ENCODE measurements at regions not wholly inside any gene's neighbourhood (a gene's known extent, or its start where the extent isn't known, plus 50 kb on each side); places are given as distances from the start of the nearest gene placed in this dataset.
"Not testable (repeated sequence)": the region's sequence is repeated elsewhere in the genome, so short reads cannot be mapped to it uniquely, and the experiment has no call there.

DNA sequence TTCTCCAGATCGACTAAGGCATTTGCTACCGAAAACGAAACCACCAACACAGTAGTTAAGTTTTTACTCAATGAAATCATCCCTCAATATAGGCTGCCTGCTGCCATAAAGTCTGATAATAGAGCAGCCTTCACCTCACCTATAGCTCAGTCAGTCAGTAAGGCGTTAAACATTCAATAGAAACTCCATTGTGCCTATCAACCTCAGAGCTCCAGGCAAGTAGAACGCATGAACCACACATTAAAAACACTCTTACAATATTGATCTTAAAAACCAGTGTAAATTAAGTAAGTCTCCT is 160.6 kb downstream of the DEFB131A start:
- peak; percentile 34 for DNase-seq

DNA sequence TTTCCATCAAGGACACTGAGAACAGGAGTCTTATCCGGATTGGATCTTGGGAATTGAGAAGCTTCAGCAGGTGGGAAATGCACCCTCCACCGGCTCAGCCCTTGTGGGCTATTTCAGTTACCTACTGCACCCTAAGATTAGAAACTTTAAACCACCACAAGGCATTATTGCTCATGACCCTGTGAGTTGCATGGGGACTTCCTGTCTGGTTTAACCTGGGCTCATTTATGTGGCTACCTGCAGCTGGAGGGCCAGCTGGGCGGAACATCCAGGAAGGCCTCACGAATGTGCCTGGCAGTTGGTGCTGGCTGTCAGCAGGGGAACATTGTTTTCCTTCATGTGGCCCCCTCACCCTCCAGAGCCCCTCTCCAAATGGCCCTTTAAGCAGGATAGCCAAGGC is 164.1 kb downstream of the DEFB131A start:
- no peak for DNase-seq

- DNase-seq = not testable (repeated sequence)
These were observed 166.1 kb downstream of the DEFB131A start for GRCh38 chr4:9610321-9610720.

DNA sequence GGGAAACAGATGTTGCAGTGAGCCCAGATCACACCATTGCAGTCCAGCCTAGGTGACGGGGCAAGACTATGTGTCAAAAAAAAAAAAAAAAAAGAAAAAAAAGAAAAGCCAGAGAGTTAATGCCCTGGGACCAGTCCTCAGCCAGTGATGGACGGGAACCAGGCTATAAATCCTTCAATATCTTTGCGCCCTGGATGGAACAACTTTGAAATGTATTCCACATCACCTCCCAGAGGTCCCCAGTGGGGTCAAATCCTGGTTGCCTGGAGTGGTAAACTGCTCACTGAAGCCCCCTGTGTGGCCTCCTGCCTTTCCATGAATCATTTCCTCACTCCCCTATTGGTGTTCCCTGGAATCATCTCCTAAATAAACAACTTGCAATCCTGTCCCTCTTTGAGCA is 166.9 kb downstream of the DEFB131A start:
- no peak for DNase-seq

- DNase-seq = not testable (repeated sequence)
These were observed 145.0 kb upstream of the DRD5 start for GRCh38 chr4:9636411-9636810.

- DNase-seq = peak; percentile 0
These were observed 121.8 kb upstream of the DRD5 start for GRCh38 chr4:9659678-9660077.

- not testable (repeated sequence) for DNase-seq
These were observed 120.5 kb upstream of the DRD5 start for GRCh38 chr4:9660955-9661354.

DNA sequence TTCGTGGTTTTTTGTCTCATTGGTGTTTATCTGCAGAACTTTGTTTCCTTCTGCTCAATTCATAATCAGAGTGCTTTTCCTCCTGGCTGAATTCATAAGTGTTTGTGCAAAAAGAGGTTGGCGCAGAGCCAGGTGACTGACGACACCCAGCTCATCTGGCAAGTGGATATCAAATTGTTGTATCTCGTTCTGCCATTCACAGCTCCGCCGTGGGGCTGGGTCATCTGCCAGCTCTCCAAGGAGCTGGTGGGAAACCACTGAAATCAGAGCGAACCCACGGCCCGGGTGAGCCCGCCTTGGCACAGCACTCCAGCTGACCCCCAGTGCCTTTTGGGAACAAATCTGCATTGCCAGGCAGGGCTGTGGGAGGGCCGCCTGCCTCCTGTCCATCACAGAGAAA is 110.7 kb upstream of the DRD5 start:
- not testable (repeated sequence) for DNase-seq

- DNase-seq = not testable (repeated sequence)
These were observed 104.1 kb upstream of the DRD5 start for GRCh38 chr4:9677357-9677756.

- no peak for DNase-seq
These were observed 101.5 kb upstream of the DRD5 start for GRCh38 chr4:9679704-9680478.

DNA sequence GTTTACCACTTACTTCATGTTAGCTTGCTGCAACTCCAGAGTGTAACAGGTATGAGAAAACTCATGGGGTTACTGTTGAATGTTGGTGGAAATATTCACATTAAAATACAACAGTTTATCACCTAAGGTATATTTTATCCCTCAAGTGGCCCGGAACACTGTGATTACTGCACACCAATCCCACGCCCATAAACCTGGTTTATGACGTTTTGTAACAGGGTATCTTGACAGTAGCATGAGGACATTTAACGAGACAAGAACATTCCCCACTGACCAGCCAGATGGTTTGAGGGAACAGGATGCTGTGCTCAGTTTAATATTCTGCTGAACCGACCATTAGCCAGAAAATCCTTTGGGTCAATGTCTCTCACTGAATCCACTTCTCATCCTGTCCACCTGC is 98.3 kb upstream of the DRD5 start:
- not testable (repeated sequence) for DNase-seq

DNA sequence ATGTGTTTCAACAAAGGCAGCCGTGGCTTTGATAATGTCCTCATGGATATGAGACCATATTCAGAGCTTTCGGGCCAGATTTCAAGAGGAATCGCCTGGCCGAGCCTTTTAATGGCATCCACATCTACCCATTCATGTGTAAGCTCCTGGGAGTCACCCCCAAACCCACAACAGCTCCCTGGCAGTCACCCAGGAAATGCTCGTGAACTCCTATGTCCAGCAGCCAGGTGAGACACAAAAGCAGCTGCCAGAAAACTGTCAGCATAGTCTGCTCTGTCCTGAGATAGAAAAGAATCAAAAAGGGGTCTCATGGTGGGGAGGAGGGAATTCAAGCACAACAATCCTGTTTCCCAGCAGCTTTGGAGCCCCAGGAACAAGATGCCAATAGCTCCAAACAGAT is 96.4 kb upstream of the DRD5 start:
- not testable (repeated sequence) for DNase-seq

DNA sequence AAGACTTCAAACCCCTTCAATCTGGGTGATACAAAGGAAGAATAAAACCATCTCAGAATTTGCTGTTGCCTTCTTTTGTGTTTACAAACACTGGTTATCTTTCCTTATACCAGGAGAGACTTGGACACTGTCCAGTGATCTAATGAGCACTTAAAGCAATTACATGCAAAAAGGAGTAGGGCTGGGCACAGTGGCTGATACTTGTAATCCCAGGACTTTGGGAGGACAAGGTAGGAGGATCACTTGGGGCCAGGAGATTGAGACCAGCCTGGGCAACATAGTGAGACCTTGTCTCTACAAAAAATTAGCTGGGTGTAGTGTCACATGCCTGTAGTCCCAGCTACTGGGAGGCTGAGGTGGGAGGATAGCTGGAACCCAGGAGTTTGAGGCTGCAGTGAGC is 95.7 kb upstream of the DRD5 start:
- no peak for DNase-seq

DNA sequence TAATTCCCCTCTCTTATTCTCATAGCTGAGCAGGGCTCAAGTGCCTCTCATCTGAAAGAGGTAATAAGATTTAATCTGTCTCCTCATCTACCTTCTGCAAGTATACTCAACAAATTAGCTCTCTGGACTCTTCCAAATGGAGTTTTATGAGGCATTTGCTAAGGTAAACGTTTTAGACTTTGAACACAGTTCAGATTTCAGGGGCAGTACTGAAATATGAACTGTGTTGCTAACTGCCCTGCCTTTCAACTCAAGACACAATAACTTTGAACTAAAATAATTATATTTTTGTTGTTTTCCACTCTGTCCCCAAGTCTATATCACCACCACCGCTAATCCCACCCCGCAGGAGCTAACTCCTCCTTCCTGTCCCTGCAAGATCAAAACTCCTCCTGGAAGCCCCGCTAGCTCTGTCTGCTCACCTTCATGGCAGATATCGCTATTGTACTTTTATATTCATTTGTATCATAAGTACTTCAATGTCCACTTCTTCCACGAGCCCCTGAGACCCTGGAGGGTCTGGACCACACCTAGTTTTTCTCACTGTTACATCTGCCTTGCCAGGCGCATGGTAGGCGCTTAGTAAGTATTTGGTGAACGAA is 90.7 kb upstream of the DRD5 start:
- DNase-seq = not testable (repeated sequence)

DNA sequence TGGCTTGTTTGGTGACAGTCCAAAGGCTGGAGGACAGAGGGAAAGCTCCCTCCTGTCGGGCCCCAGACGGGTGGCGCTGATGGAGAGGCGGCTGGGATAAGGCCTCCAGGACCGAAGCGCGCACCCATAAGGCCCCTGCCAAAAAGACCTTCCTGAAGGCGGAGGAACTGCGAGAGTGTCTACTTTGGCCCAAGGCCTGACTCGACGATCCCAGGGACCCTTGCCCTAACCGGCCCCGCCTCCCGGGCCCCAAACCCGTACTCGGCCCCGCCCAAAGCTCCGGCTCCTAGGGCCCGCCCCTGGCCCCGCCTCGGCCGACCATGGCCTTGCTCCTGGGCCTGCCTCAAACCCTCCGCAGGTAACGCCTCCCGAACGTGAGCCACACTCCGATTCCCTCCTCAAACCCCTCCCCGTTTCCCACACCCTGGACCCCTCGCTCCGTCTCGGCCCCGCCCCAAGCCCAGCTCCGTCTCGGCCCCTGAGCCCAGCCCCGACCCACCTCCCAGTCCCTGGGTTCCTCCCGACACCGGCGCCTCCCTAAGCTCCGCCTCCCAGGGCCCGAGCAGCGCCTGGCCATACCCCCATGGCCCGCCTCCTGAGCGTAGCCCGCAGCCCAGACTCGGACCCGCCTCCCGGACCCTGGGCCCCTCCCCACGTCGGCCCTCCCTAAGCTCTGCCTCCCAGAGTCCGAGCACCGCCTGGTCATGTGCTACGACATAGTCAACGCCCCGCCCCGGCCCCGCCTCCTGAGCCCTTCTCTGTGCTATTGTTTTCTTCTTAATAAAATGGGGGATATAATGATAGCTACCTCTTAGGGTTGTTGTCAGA is 90.0 kb upstream of the DRD5 start:
- peak; percentile 92 for DNase-seq

- peak; percentile 7 for DNase-seq
These were observed 88.5 kb upstream of the DRD5 start for GRCh38 chr4:9692791-9693491.

DNA sequence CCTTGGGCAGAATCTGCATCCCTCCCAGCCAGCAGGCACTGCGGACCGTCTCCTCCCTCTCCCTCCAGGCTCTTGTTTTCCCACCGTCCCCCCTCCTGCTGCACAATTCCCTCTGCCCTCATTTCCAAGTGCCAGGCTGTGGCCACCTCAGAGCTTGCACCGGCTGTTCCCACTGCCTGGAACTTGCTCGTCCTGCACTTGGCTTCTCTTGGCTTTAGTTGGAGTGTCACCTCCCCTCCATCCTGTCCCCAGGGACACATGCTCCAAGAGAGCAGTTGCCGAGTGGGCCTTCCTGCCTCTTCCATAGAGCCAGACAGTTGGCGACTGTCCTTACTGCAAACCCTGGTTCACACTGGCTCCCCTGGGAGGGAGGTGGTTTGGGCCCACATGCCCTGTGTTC is 87.0 kb upstream of the DRD5 start:
- DNase-seq = not testable (repeated sequence)

- peak; percentile 12 for DNase-seq
These were observed 85.4 kb upstream of the DRD5 start for GRCh38 chr4:9695994-9696393.

DNA sequence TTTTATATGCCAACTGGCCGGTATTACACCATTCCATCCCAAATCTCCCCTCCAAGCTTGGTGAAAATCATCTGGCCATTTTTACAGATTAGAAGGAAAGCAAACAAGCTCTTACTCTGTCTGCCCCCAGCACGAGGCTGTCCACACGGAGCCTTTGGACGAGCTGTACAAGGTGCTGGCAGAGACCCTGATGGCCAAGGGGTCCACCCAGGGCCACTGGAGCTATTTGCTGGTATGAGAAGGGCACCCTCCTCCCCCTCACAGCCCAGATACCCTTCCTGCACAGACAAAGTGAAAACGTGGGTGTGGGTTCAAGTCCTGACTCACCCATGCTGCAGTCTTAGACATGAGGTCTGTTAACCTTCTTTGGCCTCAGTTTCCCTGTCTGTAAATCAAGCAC is 84.9 kb upstream of the DRD5 start:
- not testable (repeated sequence) for DNase-seq

DNA sequence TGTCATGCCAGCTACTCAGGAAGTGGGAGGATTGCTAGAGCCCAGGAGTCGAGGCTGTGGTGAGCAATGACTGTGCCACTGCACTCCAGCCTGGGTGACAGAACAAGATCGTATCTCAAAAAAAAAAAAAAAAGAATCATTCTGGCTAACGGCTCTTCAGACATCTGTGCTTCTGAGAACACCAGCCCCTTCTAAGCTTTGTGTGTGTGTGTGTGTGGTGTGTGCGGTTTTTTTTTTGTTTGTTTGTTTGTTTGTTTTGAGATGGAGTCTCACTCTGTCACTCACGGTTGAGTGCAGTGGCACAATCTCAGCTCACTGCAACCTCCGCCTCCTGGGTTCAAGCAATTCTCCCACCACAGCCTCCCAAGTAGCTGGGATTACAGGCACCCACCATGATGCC is 79.4 kb upstream of the DRD5 start:
- DNase-seq = not testable (repeated sequence)

DNA sequence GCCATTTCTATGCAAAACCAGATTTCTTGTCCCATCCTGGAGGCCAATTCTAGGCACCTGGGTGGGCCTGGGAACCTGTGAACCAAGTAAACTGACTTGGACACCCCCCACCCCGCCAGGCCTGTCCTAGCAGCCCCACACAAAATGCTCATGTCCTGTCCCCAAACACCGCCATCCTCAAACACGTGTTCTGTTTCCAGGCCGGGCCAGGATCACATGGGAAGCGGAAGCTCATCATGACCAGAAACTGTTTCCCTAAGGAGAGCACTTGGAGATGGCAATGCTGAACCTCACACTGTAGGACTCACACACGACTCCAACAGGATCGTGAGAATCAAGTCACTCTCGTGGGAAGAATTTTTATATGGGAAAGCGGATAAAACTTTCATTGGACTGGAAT is 78.7 kb upstream of the DRD5 start:
- not testable (repeated sequence) for DNase-seq

DNA sequence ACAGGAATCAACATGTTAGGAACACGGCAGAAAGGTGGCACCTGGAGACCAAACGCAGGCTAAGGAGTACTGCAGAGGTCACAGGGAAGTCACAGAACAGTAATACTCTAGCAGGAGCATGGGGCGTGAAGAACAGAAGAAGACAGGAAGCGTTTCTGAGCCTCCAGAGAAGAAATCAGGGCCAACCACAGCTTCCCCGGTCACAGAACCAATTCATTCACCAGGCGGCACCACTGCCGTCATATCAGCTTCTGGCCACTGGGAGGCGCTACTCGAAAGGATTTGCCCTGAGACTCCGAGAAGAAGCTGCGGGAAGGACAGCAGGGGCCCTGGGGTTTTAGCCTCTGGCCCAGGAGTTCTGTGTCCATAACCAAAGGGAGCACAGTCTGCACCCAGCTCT is 78.0 kb upstream of the DRD5 start:
- DNase-seq = peak; percentile 46

DNA sequence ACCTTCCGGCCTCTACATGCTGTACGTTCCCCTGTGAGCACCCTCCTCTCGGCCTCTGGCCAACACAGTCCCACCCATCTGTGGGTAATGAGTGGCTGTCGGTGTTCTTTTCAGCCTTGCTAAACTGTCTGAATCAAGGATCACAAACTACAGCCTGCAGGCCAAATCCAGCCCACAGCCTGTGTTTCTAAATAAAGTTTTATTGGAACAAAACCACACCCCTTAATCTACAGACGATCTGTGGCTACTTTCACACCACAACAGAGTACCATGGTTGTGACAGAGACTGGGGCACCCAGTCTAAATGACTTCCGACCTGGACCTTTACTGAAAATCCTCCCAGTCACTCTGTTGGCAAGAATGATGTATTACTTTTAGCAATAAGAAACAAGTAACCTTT is 77.3 kb upstream of the DRD5 start:
- DNase-seq = not testable (repeated sequence)
